Activated CD8-positive, alpha-beta memory T cell treated with anti-CD3 and anti-CD28 coated beads for 24 hours (primary cell): ENCODE measurements at regions not wholly inside any gene's neighbourhood (a gene's known extent, or its start where the extent isn't known, plus 50 kb on each side); places are given as distances from the start of the nearest gene placed in this dataset.
"Not testable (repeated sequence)": the region's sequence is repeated elsewhere in the genome, so short reads cannot be mapped to it uniquely, and the experiment has no call there.

Experiments
- DNase-seq: peaks from one replicate; pipeline ENCODE4 v3.0.0-alpha.2; 2020

GRCh38 chr21:23809573-23809972, 1797.7 kb downstream of the MRPL39 start:
- no peak for DNase-seq

GRCh38 chr21:23806966-23807548, 1800.2 kb downstream of the MRPL39 start:
- not testable (repeated sequence) for DNase-seq

GRCh38 chr21:23804866-23805265, 1802.4 kb downstream of the MRPL39 start:
- DNase-seq, result no peak

GRCh38 chr21:23801292-23801691, 1806.0 kb downstream of the MRPL39 start:
- no peak for DNase-seq

GRCh38 chr21:23799376-23799775, 1807.9 kb downstream of the MRPL39 start:
- no peak for DNase-seq

- no peak for DNase-seq
These were observed 1815.0 kb downstream of the MRPL39 start for GRCh38 chr21:23792300-23792699.

- no peak for DNase-seq
These were observed 1817.4 kb downstream of the MRPL39 start for GRCh38 chr21:23789864-23790263.

- DNase-seq, result no peak
These were observed 1827.0 kb downstream of the MRPL39 start for GRCh38 chr21:23780326-23780725.

GRCh38 chr21:23743821-23744220, 1863.5 kb downstream of the MRPL39 start:
- DNase-seq, result no peak

GRCh38 chr21:23740463-23740862, 1866.8 kb downstream of the MRPL39 start:
- no peak for DNase-seq

- no peak for DNase-seq
These were observed 1874.5 kb downstream of the MRPL39 start for GRCh38 chr21:23732776-23733175.

GRCh38 chr21:23729331-23729730, 1878.0 kb downstream of the MRPL39 start:
- DNase-seq, result no peak

GRCh38 chr21:23725576-23725975, 1881.7 kb downstream of the MRPL39 start:
- DNase-seq, result no peak

GRCh38 chr21:23718446-23719285, 1888.6 kb downstream of the MRPL39 start:
- no peak for DNase-seq

- no peak for DNase-seq
These were observed 1895.1 kb downstream of the MRPL39 start for GRCh38 chr21:23712166-23712565.

- DNase-seq, result no peak
These were observed 1900.8 kb downstream of the MRPL39 start for GRCh38 chr21:23706431-23706830.

- no peak for DNase-seq
These were observed 1907.9 kb downstream of the MRPL39 start for GRCh38 chr21:23699402-23699801.

GRCh38 chr21:23698619-23699018, 1908.7 kb downstream of the MRPL39 start:
- no peak for DNase-seq

GRCh38 chr21:23695443-23695842, 1911.8 kb downstream of the MRPL39 start:
- DNase-seq, result no peak

- no peak for DNase-seq
These were observed 1912.9 kb downstream of the MRPL39 start for GRCh38 chr21:23694390-23694789.

- DNase-seq, result no peak
These were observed 1917.0 kb downstream of the MRPL39 start for GRCh38 chr21:23690316-23690715.

- DNase-seq, result no peak
These were observed 1920.4 kb downstream of the MRPL39 start for GRCh38 chr21:23686737-23687523.

GRCh38 chr21:23684431-23684830, 1922.8 kb downstream of the MRPL39 start:
- DNase-seq, result no peak

- DNase-seq, result no peak
These were observed 1943.0 kb downstream of the MRPL39 start for GRCh38 chr21:23664193-23664694.
